HG02571 (cell line): ENCODE measurements at regions not wholly inside any gene's neighbourhood (a gene's known extent, or its start where the extent isn't known, plus 50 kb on each side); places are given as distances from the start of the nearest gene placed in this dataset.
"Not testable (repeated sequence)": the region's sequence is repeated elsewhere in the genome, so short reads cannot be mapped to it uniquely, and the experiment has no call there.

Experiments used
- ATAC-seq: cut with Tn5 transposase; IDR thresholded peaks from one replicate; pipeline ENCODE4 v1.9.1; 2021; ENCODE audit warnings: mild to moderate bottlenecking, moderate library complexity; ENCODE audit not compliant: unreplicated experiment

- no peak for ATAC-seq
Measured at GRCh38 chr10:61061923-61062504, 118.0 kb upstream of the RHOBTB1 start.

DNA sequence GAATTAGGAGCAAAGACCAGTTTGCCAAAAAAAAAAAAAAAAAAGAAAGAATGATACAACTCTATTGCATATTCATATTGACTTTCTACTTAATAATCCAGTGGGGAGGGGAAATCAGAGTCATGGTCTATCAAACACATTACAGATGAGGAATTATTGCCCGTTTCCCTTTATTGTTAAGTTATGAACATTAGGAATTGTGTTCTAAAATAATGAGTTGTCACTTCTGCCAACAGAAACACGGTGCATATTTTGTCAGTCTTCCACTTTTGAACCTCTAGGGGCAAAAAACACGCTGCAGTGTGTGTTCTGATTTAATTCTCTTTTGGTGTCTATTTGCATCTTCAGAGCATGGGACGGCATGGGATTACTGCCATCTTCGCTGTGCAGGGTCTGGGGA lies 115.7 kb upstream of the RHOBTB1 start:
- no peak for ATAC-seq

DNA sequence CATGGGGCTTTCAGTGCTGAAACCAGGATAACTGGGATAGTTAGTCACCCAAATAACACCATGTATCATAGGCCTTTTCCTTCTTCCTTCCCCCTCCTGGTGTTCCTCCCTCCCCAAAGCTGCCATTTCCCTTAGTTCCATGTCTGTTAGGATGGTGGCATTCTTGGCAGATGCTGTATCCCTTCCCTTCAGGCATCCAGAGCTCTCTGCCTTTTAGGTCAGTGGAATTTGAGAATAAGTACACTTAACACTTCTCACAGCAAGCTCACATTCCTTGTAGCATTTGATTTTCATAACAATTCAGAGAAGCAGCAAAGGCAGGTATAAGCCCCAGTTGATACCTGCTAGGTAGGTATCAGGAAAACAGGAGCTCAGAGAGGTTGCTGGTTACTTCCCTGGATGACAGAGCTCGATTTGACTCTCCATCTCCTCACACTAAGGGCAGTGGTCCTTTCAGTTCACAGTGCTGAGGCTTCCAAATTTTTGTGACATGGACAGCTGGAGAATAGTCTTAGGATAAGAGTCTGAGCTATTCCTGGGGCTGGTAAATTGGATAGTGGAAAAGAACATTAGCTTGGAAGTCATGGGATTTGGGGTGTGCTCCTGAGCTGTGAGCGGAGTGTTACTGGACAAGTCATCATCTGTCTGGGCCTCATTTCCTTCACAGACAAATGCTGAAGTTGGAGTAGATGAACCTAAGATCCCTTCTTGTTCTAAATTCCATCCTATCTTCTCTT lies 108.7 kb upstream of the RHOBTB1 start:
- ATAC-seq: no peak

GRCh38 chr10:61051344-61051743 lies 107.4 kb upstream of the RHOBTB1 start:
- ATAC-seq: no peak

DNA sequence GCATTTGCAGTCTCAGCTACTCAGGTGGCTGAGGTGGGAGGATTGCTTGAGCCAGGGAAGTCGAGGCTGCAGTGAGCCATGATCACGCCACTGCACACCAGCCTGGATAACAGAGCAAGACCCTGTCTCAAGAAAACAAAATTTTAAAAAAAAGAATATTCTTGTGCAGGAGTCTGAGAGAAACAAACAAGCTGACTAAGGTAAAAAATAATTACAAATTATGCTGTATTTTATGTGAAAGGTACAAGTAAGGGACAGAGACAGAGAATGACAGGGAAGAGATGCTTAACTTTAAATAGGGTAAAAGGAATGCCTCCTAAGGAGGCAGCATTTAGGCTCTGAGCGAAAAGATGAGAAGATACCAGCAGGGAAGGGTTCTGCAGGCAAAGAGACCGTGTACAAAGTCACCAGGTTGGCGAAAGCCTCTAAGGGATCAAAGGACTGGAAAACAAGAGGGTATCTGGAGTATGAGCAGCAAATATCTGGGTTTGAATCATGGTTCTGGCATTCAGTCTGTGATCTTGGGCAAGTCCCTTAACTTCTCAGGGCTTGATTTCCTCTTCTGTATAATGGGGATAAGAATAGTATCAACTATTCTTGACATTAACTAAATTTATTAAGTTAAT lies 106.2 kb upstream of the RHOBTB1 start:
- ATAC-seq: no peak

DNA sequence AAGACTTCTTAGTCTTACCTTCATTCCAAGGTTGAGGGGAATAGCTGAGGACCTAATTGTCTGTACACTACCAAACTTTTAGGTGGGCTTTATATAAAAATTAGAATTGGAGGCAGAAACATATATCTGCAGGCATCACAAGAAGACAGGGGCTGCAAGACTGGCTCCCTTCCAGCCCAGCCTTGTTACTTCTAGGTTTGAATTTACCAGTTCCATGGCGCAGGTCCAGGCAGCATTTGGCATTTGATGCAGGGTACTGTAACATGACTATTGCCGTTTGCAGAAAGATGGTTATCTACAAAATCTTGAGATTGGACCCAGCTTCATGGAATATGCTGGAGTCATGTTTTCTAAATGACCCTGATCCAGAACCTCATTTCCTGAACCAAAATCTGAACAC lies 105.4 kb upstream of the RHOBTB1 start:
- ATAC-seq: no peak

GRCh38 chr10:61047788-61048560 lies 104.0 kb upstream of the RHOBTB1 start:
- no peak for ATAC-seq

- ATAC-seq: no peak
Measured at GRCh38 chr10:61047081-61047480, 103.1 kb upstream of the RHOBTB1 start.

DNA sequence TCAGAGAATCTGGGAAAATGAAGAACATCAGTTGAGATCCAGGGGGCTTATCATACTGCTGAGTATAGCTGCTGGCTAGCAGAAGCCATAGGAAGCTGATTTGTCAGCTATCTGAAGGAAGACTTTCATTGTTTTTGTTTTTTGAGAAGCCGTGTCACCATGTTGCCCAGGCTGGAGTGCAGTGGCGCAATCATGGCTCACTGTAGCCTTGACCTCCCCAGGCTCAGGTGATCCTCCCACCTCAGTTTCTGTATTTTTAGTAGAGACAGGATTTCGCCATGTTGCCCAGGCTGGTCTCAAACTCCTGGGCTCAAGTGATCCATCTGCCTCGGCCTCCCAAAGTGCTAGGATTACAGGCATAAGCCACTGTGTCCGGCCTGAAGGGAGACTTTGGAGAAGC lies 101.5 kb upstream of the RHOBTB1 start:
- ATAC-seq: not testable (repeated sequence)

- no peak for ATAC-seq
Measured at GRCh38 chr10:61042533-61042932, 98.5 kb upstream of the RHOBTB1 start.

DNA sequence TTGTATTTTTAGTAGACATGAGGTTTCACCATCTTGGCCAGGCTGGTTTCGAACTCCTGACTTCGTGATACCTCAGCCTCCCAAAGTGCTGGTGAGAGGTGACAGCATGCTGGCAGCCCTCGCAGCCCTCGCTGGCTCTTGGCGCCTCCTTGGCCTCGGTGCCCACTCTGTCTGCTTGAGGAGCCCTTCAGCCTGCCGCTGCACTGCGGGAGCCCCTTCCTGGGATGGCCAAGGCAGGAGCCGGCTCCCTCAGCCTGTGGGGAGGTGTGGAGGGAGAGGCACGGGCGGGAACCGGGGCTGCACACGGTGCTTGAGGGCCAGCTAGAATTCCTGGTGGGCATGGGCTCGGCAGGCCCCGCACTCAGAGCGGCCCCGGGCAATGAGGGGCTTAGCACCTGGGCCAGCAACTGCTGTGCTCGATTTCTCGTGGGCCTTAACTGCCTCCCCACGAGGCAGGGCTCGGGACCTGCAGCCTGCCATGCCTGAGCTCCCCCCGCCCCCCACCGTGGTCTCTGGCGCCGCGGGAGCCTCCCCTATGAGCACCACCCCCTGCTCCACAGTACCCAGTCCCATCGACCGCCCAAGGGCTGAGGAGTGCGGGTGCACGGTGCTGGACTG lies 96.5 kb upstream of the RHOBTB1 start:
- ATAC-seq: no peak

- no peak for ATAC-seq
Measured at GRCh38 chr10:61039868-61040267, 95.9 kb upstream of the RHOBTB1 start.

DNA sequence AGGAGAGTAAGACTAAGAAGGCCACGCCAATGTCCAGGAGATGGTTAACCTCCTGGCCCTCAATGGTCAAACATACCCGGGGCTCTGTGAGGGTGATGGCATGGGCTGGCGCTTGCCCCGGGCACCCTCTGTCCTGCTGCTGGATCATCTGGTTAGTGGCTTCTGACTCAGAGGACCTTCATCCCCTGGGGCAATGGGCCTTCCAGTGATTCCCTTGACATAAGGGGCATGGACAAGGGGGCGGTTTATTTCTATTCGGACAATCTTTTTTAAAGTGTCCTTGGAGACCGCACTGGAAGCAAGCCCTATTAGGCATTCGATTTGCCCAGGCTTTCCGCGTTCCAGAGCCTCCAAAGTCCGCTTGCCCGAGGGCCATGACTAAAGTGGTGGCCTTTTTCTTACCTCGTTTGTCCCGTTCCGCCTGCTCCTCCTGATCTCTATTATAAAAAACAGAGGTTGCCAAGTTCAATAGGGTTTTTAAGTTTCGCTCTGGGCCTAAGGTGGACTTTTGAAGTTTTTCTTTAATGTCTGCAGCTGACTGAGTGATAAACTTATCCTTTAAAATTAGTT lies 93.4 kb upstream of the RHOBTB1 start:
- ATAC-seq: not testable (repeated sequence)

DNA sequence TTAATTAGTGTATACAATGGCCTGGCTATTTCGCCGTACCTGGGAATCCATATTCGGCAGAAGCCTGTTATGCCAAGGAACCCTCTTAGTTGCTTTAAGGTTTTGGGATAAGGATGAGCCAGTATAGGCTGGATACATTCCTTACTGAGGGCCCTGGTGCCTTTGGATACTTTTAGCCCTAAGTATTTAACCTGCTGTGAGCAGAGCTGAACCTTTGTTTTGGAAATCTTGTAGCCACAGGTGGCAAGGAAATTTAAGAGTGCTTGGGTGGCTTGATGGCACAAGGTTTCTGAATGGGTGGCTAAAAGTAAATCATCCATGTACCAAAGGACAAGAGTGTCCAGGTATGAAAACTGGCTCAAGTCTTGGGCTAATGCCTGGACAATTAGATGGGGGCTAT lies 92.2 kb upstream of the RHOBTB1 start:
- not testable (repeated sequence) for ATAC-seq

- no peak for ATAC-seq
Measured at GRCh38 chr10:61031341-61031740, 87.4 kb upstream of the RHOBTB1 start.

DNA sequence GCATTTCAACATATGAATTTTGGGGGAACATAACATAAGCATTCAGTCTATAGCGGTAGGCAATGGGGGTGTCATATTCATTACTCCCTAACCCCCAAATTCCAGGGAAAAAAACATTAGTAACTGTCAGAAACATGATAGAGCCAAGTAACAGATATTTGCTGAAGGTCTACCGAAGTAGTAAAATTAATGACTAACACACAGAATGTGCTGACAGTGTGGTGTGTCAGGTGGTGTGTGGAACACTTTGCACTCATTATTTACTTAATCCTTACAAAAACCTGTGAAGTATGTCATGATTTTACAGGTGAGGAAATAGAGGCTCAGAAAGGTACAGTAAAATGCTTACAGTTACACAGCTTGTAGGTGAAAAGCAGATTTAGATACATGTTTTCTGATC lies 85.4 kb upstream of the RHOBTB1 start:
- ATAC-seq: no peak

- ATAC-seq: no peak
Measured at GRCh38 chr10:61028861-61029361, 84.9 kb upstream of the RHOBTB1 start.

GRCh38 chr10:61024856-61025201 lies 80.8 kb upstream of the RHOBTB1 start:
- ATAC-seq: no peak

DNA sequence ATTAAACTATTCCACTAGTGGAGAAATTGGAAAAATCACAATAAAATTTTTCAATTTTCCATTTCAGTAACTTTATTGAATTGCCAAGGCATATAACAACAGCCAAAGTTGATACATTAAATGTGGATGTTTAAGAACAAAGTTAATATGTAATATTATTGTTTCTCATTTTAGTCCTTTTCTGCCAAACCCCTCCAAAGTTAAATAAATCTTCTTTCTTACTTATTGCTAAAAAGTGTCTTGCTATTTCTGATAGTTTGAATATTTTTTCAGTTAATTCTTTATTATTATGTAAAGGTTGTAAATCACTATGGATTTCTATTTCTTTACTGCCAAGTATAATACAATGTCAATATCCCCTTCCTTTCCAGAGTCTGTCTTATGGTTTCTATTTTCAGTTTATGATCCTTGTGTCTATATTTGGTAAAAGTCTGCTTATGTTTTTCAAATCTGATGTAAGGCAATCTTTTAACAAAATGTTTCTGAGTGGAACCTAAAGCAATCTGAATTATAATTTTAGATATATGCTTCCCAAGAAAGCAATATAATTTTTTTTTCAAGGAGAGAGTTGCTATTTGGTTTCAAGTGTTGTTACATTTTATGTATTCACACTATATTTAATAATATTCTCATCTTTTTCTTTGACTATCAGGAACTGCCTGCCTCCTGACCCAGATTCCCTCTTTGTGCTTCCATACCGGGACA lies 80.3 kb upstream of the RHOBTB1 start:
- ATAC-seq: no peak

- no peak for ATAC-seq
Measured at GRCh38 chr10:61023053-61023452, 79.1 kb upstream of the RHOBTB1 start.
